Common myeloid progenitor, CD34-positive (primary cell): ENCODE measurements at regions not wholly inside any gene's neighbourhood (a gene's known extent, or its start where the extent isn't known, plus 50 kb on each side); places are given as distances from the start of the nearest gene placed in this dataset.
A peak's percentile ranks its signal among the peaks of the same experiment; 100 is the strongest.

Experiments used
- CTCF ChIA-PET: fragments of 350-600 bp; sonication (Branson Sonifier 250); formaldehyde crosslinking; loops from one replicate; lab custom pipeline; 2021; ENCODE audit warnings: antibody characterized with exemption; lab: Charles Lee
- POLR2A ChIA-PET: fragments of 350-600 bp; sonication (Branson Sonifier 250); formaldehyde crosslinking; loops from one replicate; lab custom pipeline; 2021; ENCODE audit warnings: antibody characterized with exemption; lab: Charles Lee
- DNase-seq, 3 donors: peaks; one replicate each; pipeline versions ENCODE4 v3.0.0 to v3.0.0-alpha.2; 2013
- H3K27ac ChIP-seq, 2 experiments: 1 replicate in 1 of 2; 2 replicates in 1 of 2; pipeline ENCODE4 v1.7.0; 2013; ENCODE audit warnings: inconsistent platforms in 2 of 2, low read length in 2 of 2, mild to moderate bottlenecking in 2 of 2, low read depth in 1 of 2, moderate library complexity in 1 of 2; ENCODE audit not compliant: severe bottlenecking in 2 of 2, insufficient read depth in 1 of 2, poor library complexity in 1 of 2
- H3K27me3 ChIP-seq, 5 experiments: replicated peaks in 2 of 5; 1 replicate in 3 of 5; 2 replicates in 2 of 5; pipeline versions ENCODE4 v1.6.1 to v1.7.0; 2013; ENCODE audit warnings: low read length in 4 of 5, mild to moderate bottlenecking in 2 of 5, moderate library complexity in 2 of 5, inconsistent platforms in 1 of 5; ENCODE audit not compliant: insufficient read depth in 5 of 5, control insufficient read depth in 4 of 5
- H3K36me3 ChIP-seq, 4 experiments: 1 replicate in 2 of 4; 2 replicates in 2 of 4; pipeline versions ENCODE4 v1.6.1 to v1.7.0; 2013; ENCODE audit warnings: low read length in 3 of 4, control low read depth in 1 of 4, mild to moderate bottlenecking in 1 of 4; ENCODE audit not compliant: control insufficient read depth in 4 of 4, insufficient read depth in 4 of 4
- H3K4me1 ChIP-seq, 4 experiments: 1 replicate in 3 of 4; 2 replicates in 1 of 4; pipeline versions ENCODE4 v1.6.1 to v1.7.1; 2013; ENCODE audit warnings: low read length in 3 of 4, mild to moderate bottlenecking in 3 of 4, control low read depth in 1 of 4, inconsistent platforms in 1 of 4, moderate library complexity in 1 of 4; ENCODE audit not compliant: control insufficient read depth in 4 of 4, insufficient read depth in 4 of 4; ENCODE audit errors: control extremely low read depth in 1 of 4
- H3K4me3 ChIP-seq, 7 experiments: 1 replicate in 4 of 7; 2 replicates in 3 of 7; pipeline versions ENCODE4 v1.5.1 to v1.7.0; 2013; ENCODE audit warnings: mild to moderate bottlenecking in 7 of 7, low read length in 6 of 7, moderate library complexity in 6 of 7, inconsistent platforms in 2 of 7, low read depth in 2 of 7, control low read depth in 1 of 7; ENCODE audit not compliant: insufficient read depth in 4 of 7, control insufficient read depth in 1 of 7; ENCODE audit errors: extremely low read depth in 1 of 7
- H3K9me3 ChIP-seq, 5 experiments: 1 replicate in 4 of 5; 2 replicates in 1 of 5; pipeline versions ENCODE4 v1.6.1 to v1.7.1; 2013; ENCODE audit warnings: low read length in 4 of 5, mild to moderate bottlenecking in 2 of 5, inconsistent platforms in 1 of 5, low read depth in 1 of 5, moderate library complexity in 1 of 5; ENCODE audit not compliant: control insufficient read depth in 4 of 5, insufficient read depth in 2 of 5; ENCODE audit errors: control extremely low read depth in 1 of 5
- WGBS: methylation state at CpG from one replicate; pipeline ENCODE4 v1.1.5; 2013; ENCODE audit not compliant: insufficient coverage; 5-methylcytosine and 5-hydroxymethylcytosine counted together

GRCh38 chr3:194045919-194046318 lies 90.0 kb upstream of the HES1 start:
- POLR2A ChIA-PET: no interaction called here
- H3K36me3 ChIP-seq: no peaks in the 10 kb centered on the region

GRCh38 chr3:194046531-194046930 lies 89.4 kb upstream of the HES1 start:
- Histone ChIP-seq H3K27ac (no peak overlapping the region), H3K9me3 (peaks cover 4 to 15% (median 13%) of the 10 kb centered on the region in 5 experiments), H3K4me1 (peaks cover 2 to 13% (median 11%) of the 10 kb centered on the region in 4 experiments), H3K27me3 (peaks cover 0 to 3% (median 0%) of the 10 kb centered on the region in 5 experiments), H3K4me3 (no peak overlapping the region), H3K36me3 (no peaks in the 10 kb centered on the region)
- no CpG with 5 or more reads among the region's 1 CpG for WGBS
- ChIA-PET CTCF (interaction anchor here (1.2 to 2.6 kb wide), 4 partner anchors 8 to 82 kb away, joined by 3 to 8 read pairs (median 5); no protein-coding TSS in a partner anchor), POLR2A (no interaction called here)
- DNase-seq: peak in 2 of 3 donors; percentile 20 to 29

More at GRCh38 chr3:194045919-194046318, 90.0 kb upstream of the HES1 start:
- Histone ChIP-seq H3K4me3 (no peak overlapping the region), H3K27me3 (peaks cover 0 to 3% (median 0%) of the 10 kb centered on the region in 5 experiments), H3K4me1 (peaks cover 2 to 12% (median 10%) of the 10 kb centered on the region in 4 experiments), H3K27ac (no peak overlapping the region), H3K9me3 (peaks cover 4 to 9% (median 7%) of the 10 kb centered on the region in 5 experiments)
- CTCF ChIA-PET: interaction anchor here (1.2 to 2.6 kb wide), 2 partner anchors 9 to 13 kb away, joined by 3 to 8 read pairs; no protein-coding TSS in a partner anchor
- DNase-seq: no peak
- WGBS: 100% methylated on average over 2 of the region's 2 CpGs

GRCh38 chr3:194046995-194047645 lies 88.8 kb upstream of the HES1 start:
- H3K4me3 ChIP-seq: no peak overlapping the region
- H3K4me1 ChIP-seq: peaks cover 2 to 19% (median 11%) of the 10 kb centered on the region in 4 experiments
- WGBS: 0% methylated on average over 1 of the region's 4 CpGs
- H3K27ac ChIP-seq: no peak overlapping the region
- peaks cover 4 to 21% (median 13%) of the 10 kb centered on the region in 5 experiments for H3K9me3 ChIP-seq
- peak in 2 of 3 donors; percentile 69 to 72 for DNase-seq
- POLR2A ChIA-PET: no interaction called here
- no peaks in the 10 kb centered on the region for H3K36me3 ChIP-seq
- CTCF ChIA-PET: interaction anchor here (0.9 to 2.6 kb wide), 4 partner anchors 12 to 90 kb away, joined by 4 to 8 read pairs (median 5); no protein-coding TSS in a partner anchor
- H3K27me3 ChIP-seq: peaks cover 0 to 3% (median 0%) of the 10 kb centered on the region in 5 experiments

GRCh38 chr3:194049394-194049793 lies 86.6 kb upstream of the HES1 start:
- 100% methylated on average over 1 of the region's 1 CpG for WGBS
- POLR2A ChIA-PET: no interaction called here

GRCh38 chr3:194050782-194051320 lies 85.1 kb upstream of the HES1 start:
- peaks cover 2 to 21% (median 11%) of the 10 kb centered on the region in 4 experiments for H3K4me1 ChIP-seq
- ChIA-PET CTCF (interaction anchor here (1.0 kb wide), 1 partner anchor 9 kb away, joined by 5 read pairs; no protein-coding TSS in a partner anchor), POLR2A (no interaction called here)
- no peak overlapping the region for H3K27ac ChIP-seq
- no peaks in the 10 kb centered on the region for H3K36me3 ChIP-seq
- no CpG with 5 or more reads among the region's 1 CpG for WGBS
- no peak for DNase-seq
- H3K4me3 ChIP-seq: no peak overlapping the region
- H3K9me3 ChIP-seq: peaks cover 4 to 22% (median 13%) of the 10 kb centered on the region in 5 experiments
- peaks cover 0 to 3% (median 0%) of the 10 kb centered on the region in 5 experiments for H3K27me3 ChIP-seq

More at GRCh38 chr3:194049394-194049793, 86.6 kb upstream of the HES1 start:
- Histone ChIP-seq H3K27ac (no peak overlapping the region), H3K27me3 (peaks cover 0 to 3% (median 0%) of the 10 kb centered on the region in 5 experiments), H3K9me3 (peaks cover 4 to 22% (median 13%) of the 10 kb centered on the region in 5 experiments), H3K4me1 (peaks cover 2 to 21% (median 11%) of the 10 kb centered on the region in 4 experiments), H3K4me3 (no peak overlapping the region), H3K36me3 (no peaks in the 10 kb centered on the region)
- CTCF ChIA-PET: interaction anchor here (0.7 to 1.3 kb wide), 4 partner anchors 10 to 89 kb away, joined by 3 to 5 read pairs (median 4); no protein-coding TSS in a partner anchor
- no peak for DNase-seq

GRCh38 chr3:194051366-194052149 lies 84.4 kb upstream of the HES1 start:
- Histone ChIP-seq H3K9me3 (peaks cover 4 to 22% (median 13%) of the 10 kb centered on the region in 5 experiments), H3K27ac (no peak overlapping the region), H3K4me3 (no peak overlapping the region), H3K27me3 (peaks cover 0 to 3% (median 0%) of the 10 kb centered on the region in 5 experiments), H3K4me1 (peaks cover 2 to 21% (median 11%) of the 10 kb centered on the region in 4 experiments), H3K36me3 (no peaks in the 10 kb centered on the region)
- CTCF ChIA-PET: interaction anchor here (1.1 kb wide), 1 partner anchor 8 kb away, joined by 3 read pairs; no protein-coding TSS in a partner anchor
- WGBS: 73% methylated on average over 2 of the region's 2 CpGs
- peak in 2 of 3 donors; percentile 73 to 74 for DNase-seq
- POLR2A ChIA-PET: interaction anchor here (1.0 kb wide), 1 partner anchor 19 kb away, joined by 3 read pairs; no protein-coding TSS in a partner anchor
